ENCODE measurements at regions not wholly inside any gene's neighbourhood (a gene's known extent, or its start where the extent isn't known, plus 50 kb on each side); places are given as distances from the start of the nearest gene placed in this dataset.

- in situ Hi-C loops (cut with HindIII; ENCODE audit: low sequenced_read_pairs) = no loop called here
These were observed 231.3 kb downstream of the MDFIC start for GRCh38 chr7:115153176-115153575.

DNA sequence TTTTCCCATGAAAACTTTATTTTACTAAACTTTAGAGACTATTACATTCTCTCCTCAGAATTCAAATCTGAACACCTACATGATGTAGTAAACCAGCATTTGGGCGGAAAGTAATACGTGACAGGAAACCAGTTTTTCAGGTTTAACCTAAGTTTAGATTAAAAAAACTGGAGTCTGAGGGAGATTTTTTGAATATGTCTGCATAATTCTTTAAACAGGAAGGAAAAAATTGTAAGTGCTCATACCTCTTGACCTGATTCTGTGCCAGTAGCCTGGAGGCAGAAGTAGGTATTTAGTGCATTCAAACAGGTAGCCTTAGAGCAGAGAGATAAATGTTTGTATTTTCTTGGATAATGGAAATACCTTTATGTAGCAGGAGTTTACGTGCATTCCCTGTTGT lies 224.3 kb downstream of the MDFIC start:
- in situ Hi-C loops (cut with HindIII; ENCODE audit: low sequenced_read_pairs) = no loop called here

DNA sequence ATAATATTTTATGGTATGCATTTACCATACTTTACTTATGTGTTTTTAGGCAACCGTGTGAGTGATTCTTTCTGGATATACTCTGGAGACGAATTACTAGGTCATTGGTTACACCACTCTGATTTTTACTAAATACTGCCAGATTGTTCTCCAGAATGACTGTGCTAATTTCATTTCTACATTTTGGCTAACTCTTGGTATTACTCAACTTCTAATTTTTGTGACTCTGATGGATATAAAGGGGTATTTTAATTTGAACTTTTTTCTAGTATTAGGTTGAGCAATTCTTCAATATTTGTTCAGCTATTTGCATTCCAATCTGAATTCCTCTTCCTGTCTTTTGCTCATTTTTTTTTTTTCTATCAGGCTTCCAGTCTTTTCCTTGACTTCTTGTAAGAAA lies 223.6 kb downstream of the MDFIC start:
- in situ Hi-C loops (cut with HindIII; ENCODE audit: low sequenced_read_pairs) = no loop called here

GRCh38 chr7:115137816-115138215 lies 215.9 kb downstream of the MDFIC start:
- in situ Hi-C loops (cut with HindIII; ENCODE audit: low sequenced_read_pairs) = no loop called here

DNA sequence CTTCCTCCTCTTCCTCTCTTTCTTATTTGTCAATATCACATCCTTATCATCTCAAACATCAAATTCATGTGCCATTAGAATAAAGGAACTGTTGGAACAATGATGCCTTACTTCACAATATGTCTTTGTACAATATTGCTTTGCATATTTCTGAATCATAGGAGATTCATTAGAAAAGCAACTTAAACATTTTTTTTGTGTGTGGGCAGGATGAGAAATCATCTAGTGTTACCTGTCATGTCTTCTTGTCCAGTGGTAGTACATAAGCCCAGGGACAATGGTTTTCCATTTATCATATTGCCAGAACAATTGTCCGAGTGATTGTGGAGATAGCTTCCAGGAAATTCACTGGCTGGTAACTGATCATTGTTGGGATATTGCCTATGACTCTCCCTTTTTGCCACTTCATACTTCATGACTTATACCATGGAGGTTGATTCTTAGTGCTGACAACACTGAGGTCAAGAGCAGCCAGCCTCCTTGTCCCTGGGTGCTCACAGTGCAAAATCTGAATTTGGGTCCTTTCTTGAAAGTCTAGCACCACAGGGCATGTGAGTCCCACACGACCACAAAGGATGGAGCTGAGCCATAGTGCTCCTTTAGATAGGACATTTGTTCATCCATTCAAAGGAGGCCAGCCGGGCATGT lies 215.0 kb downstream of the MDFIC start:
- in situ Hi-C loops (cut with HindIII; ENCODE audit: low sequenced_read_pairs) = no loop called here

- in situ Hi-C loops (cut with HindIII; ENCODE audit: low sequenced_read_pairs) = no loop called here
These were observed 214.0 kb downstream of the MDFIC start for GRCh38 chr7:115135769-115136410.

DNA sequence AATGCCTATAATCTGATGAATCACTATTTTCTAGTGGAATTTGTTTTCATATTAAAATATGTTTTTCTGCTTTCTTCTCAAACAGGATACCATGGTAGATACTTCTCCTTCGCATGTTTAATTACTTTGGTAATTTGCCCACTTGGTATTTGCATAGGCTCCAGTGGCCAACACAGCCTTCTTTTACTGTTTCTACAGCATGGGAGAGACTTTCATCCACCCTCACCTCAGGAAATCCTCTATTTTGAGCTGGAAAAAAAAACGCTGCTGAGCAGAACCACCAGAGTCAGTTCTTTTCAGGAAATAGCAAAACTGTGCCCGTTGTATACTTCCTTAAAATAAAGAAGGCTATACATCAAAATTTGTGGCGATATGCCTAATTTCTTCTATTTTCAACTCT lies 213.3 kb downstream of the MDFIC start:
- in situ Hi-C loops (cut with HindIII; ENCODE audit: low sequenced_read_pairs) = no loop called here

GRCh38 chr7:115133248-115133647 lies 211.4 kb downstream of the MDFIC start:
- in situ Hi-C loops (cut with HindIII; ENCODE audit: low sequenced_read_pairs) = no loop called here

- in situ Hi-C loops (cut with HindIII; ENCODE audit: low sequenced_read_pairs) = no loop called here
These were observed 210.2 kb downstream of the MDFIC start for GRCh38 chr7:115132096-115132495.

DNA sequence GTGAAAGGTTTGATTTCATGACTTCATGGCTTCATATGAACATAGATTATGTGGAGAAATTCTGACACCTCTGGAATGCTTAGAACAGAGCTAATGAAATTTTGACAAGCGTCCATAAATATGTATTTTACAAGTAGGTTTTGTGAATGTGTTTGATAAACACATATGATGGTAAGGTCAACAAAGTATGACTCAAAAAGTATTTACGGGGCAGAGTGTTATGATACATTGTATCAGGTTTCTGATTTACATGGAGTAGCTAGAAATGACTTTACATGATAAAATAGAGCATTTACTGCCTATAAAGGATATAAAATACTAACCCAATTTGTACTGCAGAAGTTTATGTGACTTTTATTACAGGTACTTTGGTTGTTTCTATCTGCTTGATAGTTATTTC lies 206.3 kb downstream of the MDFIC start:
- in situ Hi-C loops (cut with HindIII; ENCODE audit: low sequenced_read_pairs) = no loop called here

DNA sequence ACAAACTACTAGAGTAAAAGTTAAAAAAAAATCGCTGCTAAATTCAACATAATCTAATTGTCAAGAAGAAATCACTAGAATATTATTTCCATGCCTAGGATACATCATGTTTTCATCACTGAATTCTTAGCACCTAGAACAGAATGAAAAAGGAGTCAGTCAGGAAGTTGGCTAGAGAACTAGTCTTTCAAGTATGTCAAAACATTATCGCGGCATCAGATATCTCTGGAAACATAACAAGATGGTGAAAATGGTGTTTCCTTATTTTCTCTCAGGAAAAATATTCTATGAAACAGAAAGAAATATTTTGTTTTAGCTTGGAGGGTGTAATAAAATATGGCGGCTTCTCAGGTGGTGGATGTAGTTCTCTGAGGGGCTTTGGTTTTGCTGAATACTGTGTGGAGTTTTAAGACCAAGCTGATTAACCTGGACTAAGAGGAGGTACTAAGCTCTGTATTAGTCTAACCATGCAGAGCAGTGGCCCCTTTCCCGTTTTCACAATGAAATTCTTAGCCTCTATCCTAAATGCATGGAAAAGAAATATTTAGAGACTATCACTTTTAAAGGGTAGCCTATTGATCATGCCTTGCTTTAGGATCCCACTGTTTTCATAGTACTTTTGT lies 205.6 kb downstream of the MDFIC start:
- in situ Hi-C loops (cut with HindIII; ENCODE audit: low sequenced_read_pairs) = no loop called here

DNA sequence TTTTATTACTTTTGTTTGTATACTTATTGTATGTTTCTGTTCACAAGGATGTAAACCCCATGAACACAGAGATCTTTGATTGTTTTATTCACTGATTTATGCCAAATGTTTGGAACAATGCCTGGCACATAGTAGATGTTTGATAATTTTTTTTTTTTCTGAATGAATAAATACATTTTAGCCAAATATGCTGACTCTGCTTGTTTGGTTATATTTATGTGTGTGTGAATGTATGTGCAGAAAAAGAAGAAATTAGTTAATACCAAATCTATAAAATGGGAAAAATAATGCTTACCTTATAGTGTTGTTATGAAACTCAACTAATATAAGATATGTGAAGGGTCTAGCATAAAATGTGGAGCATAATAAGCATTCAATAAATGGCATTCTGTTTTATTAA lies 203.9 kb downstream of the MDFIC start:
- in situ Hi-C loops (cut with HindIII; ENCODE audit: low sequenced_read_pairs) = no loop called here

DNA sequence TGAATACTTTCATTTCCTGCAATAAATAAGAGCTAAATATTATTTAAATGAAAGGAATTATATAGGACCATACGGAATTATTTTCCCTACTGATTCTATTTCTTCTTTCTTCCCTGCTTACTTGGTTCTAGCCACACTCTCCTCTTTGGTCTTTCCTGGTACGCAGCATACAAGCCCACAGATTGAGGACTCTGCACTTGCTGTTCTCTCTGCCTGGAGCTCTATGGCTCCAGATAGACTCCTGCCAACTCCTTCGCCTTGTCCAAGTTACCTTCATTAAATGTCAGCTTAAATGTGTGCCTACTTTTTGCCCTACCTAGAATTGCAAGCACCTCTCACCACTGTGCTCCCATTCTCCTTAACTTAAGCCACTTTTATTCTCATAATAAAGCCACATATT lies 203.4 kb downstream of the MDFIC start:
- in situ Hi-C loops (cut with HindIII; ENCODE audit: low sequenced_read_pairs) = no loop called here

DNA sequence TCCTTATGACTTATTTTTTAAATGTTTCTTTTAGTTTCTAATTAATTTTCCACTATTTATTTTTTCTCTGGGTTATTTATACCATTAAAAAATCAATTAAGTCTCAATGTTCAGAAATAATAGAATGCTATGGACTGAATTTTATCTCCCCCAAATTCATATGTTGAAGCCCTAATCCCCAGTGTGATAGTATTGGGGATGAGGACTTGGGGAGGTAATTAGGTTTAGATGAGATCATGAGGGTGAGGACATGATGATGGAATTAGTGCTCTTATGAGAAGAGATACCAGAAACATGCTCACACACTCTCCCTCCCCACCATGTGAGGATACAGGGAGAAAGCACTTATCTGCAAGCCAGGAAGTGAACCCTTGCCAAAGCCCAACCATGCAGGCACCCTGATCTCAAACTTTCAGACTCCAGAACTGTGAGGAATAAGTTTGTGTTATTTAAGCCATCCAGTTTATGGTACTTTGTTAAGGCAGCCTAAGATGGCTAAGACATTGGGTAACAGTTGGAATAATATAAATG lies 202.6 kb downstream of the MDFIC start:
- in situ Hi-C loops (cut with HindIII; ENCODE audit: low sequenced_read_pairs) = no loop called here

GRCh38 chr7:115123441-115123840 lies 201.5 kb downstream of the MDFIC start:
- in situ Hi-C loops (cut with HindIII; ENCODE audit: low sequenced_read_pairs) = no loop called here

- in situ Hi-C loops (cut with HindIII; ENCODE audit: low sequenced_read_pairs) = no loop called here
These were observed 200.5 kb downstream of the MDFIC start for GRCh38 chr7:115122388-115122787.

- in situ Hi-C loops (cut with HindIII; ENCODE audit: low sequenced_read_pairs) = no loop called here
These were observed 195.9 kb downstream of the MDFIC start for GRCh38 chr7:115117748-115118147.

DNA sequence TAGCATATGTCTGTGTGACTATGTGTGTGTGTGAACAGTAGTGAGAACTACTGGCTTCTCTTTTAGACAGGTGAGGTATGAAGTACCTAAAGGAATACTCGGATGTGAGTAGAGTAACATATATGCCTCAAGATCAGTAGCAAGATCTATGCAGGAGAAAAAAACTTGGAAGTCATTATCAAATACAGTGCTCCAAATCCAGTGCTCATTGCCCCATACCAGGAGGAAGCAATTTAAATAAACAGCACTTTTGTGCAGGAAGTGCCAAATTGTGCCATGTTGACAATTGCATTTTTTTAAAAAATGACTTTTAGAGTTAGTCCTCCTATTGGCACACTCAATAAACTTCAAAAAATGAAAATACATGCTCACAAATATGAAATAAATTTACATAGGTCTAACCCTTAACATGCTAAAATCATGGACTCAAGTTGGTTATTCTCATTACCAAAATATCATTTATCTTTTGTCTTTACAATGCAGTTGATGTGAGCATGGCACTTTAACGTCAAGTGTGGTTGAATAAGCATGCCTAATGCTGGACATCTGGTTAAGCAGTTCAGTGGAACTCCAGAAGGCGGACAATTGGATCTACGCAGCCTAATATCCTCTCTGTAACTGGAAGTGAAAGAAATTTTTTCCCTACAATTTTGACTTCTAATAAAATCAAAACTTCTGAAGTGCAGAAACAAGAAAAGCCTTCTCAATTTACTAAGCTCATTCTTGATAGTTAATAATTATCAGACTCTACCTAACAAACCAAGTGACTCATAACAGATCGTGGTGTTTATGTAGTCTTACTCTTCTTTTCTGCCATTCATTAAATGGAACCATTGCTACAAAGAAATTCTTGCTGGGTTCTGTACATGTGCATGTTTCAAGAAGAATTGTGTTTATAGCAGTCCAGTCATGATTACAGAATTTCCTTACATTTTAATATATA lies 195.2 kb downstream of the MDFIC start:
- in situ Hi-C loops (cut with HindIII; ENCODE audit: low sequenced_read_pairs) = no loop called here

GRCh38 chr7:115113776-115114175 lies 191.9 kb downstream of the MDFIC start:
- in situ Hi-C loops (cut with HindIII; ENCODE audit: low sequenced_read_pairs) = no loop called here

DNA sequence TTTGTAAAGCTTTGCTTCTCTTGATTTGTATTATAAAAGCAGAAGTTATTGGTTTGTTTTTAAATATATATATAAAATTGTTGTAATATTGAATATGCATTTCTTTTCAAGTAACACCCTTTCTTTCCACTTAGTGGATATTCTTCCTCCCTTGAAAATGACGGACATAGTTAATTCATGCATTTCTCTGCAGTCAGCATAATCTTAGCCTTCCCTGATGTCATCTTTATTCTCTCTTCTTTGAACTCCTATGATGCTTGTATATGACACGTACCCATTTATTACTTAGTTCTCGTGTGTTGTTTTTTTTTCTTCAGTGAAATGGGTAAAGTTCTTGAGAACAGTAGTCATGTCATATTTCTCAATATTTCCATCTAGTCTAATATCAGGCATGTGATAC lies 191.2 kb downstream of the MDFIC start:
- in situ Hi-C loops (cut with HindIII; ENCODE audit: low sequenced_read_pairs) = no loop called here

- in situ Hi-C loops (cut with HindIII; ENCODE audit: low sequenced_read_pairs) = no loop called here
These were observed 188.6 kb downstream of the MDFIC start for GRCh38 chr7:115110523-115110922.
